Prostate gland (tissue), 2 donors: ENCODE measurements at regions not wholly inside any gene's neighbourhood (a gene's known extent, or its start where the extent isn't known, plus 50 kb on each side); places are given as distances from the start of the nearest gene placed in this dataset.
"Not testable (repeated sequence)": the region's sequence is repeated elsewhere in the genome, so short reads cannot be mapped to it uniquely, and the experiment has no call there.

Experiments used
- DNase-seq: peaks from one replicate; pipeline ENCODE4 v3.0.0-alpha.2; 2019; ENCODE audit warnings: low spot score
- H3K27ac ChIP-seq, 2 donors: fragments of 200-600 bp; sonication (generic); 2 replicates each; pipeline ENCODE4 v1.5.1; 2017 to 2019
- H3K27me3 ChIP-seq: fragments of 200-600 bp; sonication (generic); replicated peaks from 2 replicates; pipeline ENCODE4 v1.5.1; 2019; ENCODE audit not compliant: insufficient read depth
- H3K36me3 ChIP-seq, 2 donors: fragments of 200-600 bp; sonication (generic); 1 replicate in 1 of 2; 2 replicates in 1 of 2; pipeline versions ENCODE4 v1.5.1 to v1.8.1; 2017 to 2019
- H3K4me1 ChIP-seq: fragments of 200-600 bp; sonication (generic); replicated peaks from 2 replicates; pipeline ENCODE4 v1.5.1; 2019
- H3K4me3 ChIP-seq, 2 donors: fragments of 200-600 bp; sonication (generic); 2 replicates each; pipeline ENCODE4 v1.5.1; 2017 to 2019
- H3K9me3 ChIP-seq: fragments of 200-600 bp; sonication (generic); 2 replicates; pipeline ENCODE4 v1.5.1; 2017
- POLR2A ChIP-seq: fragments of 450-650 bp; IDR thresholded peaks from one replicate; pipeline ENCODE4 v1.6.1; 2016; ENCODE audit warnings: antibody characterized with exemption, mild to moderate bottlenecking
- POLR2AphosphoS5 ChIP-seq: sonication (generic); formaldehyde crosslinking; IDR thresholded peaks from one replicate; pipeline ENCODE4 v1.6.1; 2017; ENCODE audit warnings: antibody characterized with exemption
- WGBS: methylation state at CpG from one replicate; pipeline ENCODE4 v1.1.5; 2018; 5-methylcytosine and 5-hydroxymethylcytosine counted together
- intact Hi-C: fragments of 100-400 bp; cut with DNase I; formaldehyde crosslinking; loops from one replicate; pipeline ENCODE4 v1.14.2; 2022
- TF ChIP-seq, protein P1 (sequence below), 4 experiments: fragments of 200-600 bp in 2 of 4; fragments of 450-650 bp in 2 of 4; sonication (generic) in 2 of 4; IDR thresholded peaks; 1 replicate in 3 of 4; 2 replicates in 1 of 4; pipeline ENCODE4 v1.5.1; 2016 to 2019; ENCODE audit warnings: antibody characterized with exemption in 4 of 4, mild to moderate bottlenecking in 2 of 4, moderate library complexity in 2 of 4

DNA sequence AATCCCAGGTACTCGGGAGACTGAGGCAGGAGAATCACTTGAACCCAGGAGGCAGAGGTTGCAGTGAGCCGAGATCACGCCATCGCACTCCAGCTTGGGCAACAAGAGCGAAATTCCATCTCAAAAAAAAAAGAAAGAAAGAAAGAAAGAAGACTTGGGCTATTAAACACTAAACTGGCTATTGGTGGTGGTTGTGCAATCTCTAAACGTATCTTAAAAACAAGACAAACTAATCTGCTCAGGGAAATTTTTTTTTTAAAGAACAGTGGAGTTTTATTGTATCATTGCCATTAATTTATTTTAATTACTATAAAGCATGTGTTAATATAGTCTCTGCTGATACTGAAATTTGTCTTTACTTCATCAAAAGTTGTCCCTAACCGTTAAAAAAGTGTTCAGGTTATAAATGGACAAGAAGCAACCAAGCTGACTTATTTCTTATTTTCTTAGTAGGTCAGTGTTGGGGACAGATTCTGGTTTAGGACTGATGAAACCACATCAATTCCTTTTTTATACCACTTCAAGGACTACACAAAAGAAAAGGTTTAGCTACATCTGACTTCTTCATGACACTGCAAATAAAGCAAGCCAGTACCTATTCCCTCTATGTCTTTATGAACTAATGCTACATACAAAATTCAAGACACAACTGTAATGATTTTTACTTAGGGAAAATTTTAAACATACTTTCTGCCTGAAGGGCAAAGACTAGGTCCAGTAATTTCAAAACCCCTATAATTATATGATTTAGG lies 68.7 kb upstream of the KRAS start:
- TF ChIP-seq POLR2AphosphoS5 (no peak), POLR2A (no peak)
- TF ChIP-seq, protein P1, sequence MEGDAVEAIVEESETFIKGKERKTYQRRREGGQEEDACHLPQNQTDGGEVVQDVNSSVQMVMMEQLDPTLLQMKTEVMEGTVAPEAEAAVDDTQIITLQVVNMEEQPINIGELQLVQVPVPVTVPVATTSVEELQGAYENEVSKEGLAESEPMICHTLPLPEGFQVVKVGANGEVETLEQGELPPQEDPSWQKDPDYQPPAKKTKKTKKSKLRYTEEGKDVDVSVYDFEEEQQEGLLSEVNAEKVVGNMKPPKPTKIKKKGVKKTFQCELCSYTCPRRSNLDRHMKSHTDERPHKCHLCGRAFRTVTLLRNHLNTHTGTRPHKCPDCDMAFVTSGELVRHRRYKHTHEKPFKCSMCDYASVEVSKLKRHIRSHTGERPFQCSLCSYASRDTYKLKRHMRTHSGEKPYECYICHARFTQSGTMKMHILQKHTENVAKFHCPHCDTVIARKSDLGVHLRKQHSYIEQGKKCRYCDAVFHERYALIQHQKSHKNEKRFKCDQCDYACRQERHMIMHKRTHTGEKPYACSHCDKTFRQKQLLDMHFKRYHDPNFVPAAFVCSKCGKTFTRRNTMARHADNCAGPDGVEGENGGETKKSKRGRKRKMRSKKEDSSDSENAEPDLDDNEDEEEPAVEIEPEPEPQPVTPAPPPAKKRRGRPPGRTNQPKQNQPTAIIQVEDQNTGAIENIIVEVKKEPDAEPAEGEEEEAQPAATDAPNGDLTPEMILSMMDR (IDR thresholded peaks at IDR 0.05) = no peak
- H3K9me3 ChIP-seq = no peaks in the 10 kb centered on the region
- DNase-seq = no peak
- H3K27ac ChIP-seq = no peak overlapping the region
- no peaks in the 10 kb centered on the region for H3K27me3 ChIP-seq
- 87% methylated on average over 7 of the region's 7 CpGs for WGBS
- H3K4me3 ChIP-seq = no peak overlapping the region
- intact Hi-C loops = no loop called here
- no peaks in the 10 kb centered on the region for H3K36me3 ChIP-seq
- H3K4me1 ChIP-seq = no peaks in the 10 kb centered on the region

DNA sequence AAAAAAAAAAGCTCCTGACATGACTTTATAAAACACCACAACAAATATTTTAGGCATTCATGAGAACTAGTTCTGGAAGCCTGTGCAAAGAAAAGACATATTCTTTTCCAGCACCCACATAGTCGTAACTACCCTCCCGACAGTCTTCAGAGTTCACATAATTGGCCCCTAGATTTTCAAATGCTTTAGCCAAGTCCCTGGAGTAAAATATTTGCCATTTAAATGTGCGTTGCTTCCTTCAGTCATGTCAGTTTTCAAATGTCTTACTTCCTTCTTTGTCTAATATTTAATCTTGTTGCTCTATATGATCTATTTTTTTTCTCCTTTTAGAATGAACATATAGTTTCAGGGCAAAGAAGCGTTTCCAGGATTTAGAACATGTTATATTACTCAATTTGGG lies 66.8 kb upstream of the KRAS start:
- Histone ChIP-seq H3K36me3 (no peaks in the 10 kb centered on the region), H3K9me3 (no peaks in the 10 kb centered on the region), H3K27ac (no peak overlapping the region), H3K4me1 (no peaks in the 10 kb centered on the region), H3K4me3 (no peak overlapping the region), H3K27me3 (no peaks in the 10 kb centered on the region)
- intact Hi-C loops = no loop called here
- TF ChIP-seq, protein P1 (IDR thresholded peaks at IDR 0.05) = no peak
- TF ChIP-seq POLR2A = no peak
- no peak for TF ChIP-seq POLR2AphosphoS5
- DNase-seq = no peak
- 74% methylated on average over 4 of the region's 4 CpGs for WGBS

DNA sequence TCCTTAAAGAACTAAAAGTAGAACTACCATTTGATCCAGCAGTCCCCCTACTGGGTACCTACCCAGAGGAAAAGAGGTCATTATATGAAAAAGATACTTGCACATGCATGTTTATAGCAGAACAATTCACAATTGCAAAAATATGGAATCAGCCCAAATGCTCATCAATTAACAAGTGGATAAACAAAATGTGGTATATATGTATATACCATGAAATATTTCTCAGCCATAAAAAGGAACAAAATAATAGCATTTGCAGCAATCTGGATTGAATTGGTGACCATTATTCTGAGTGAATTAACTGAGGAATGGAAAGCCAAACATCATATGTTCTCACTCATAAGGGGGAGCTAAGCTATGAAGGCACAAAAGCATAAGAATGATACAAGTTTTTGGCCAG lies 64.7 kb upstream of the KRAS start:
- TF ChIP-seq POLR2A (no peak), POLR2AphosphoS5 (no peak)
- TF ChIP-seq, protein P1 (IDR thresholded peaks at IDR 0.05) = no peak
- no peak for DNase-seq
- H3K36me3 ChIP-seq = no peaks in the 10 kb centered on the region
- no peaks in the 10 kb centered on the region for H3K9me3 ChIP-seq
- intact Hi-C loops = no loop called here
- H3K27me3 ChIP-seq = no peaks in the 10 kb centered on the region
- H3K4me1 ChIP-seq = no peaks in the 10 kb centered on the region
- no peak overlapping the region for H3K4me3 ChIP-seq
- H3K27ac ChIP-seq = no peak overlapping the region

DNA sequence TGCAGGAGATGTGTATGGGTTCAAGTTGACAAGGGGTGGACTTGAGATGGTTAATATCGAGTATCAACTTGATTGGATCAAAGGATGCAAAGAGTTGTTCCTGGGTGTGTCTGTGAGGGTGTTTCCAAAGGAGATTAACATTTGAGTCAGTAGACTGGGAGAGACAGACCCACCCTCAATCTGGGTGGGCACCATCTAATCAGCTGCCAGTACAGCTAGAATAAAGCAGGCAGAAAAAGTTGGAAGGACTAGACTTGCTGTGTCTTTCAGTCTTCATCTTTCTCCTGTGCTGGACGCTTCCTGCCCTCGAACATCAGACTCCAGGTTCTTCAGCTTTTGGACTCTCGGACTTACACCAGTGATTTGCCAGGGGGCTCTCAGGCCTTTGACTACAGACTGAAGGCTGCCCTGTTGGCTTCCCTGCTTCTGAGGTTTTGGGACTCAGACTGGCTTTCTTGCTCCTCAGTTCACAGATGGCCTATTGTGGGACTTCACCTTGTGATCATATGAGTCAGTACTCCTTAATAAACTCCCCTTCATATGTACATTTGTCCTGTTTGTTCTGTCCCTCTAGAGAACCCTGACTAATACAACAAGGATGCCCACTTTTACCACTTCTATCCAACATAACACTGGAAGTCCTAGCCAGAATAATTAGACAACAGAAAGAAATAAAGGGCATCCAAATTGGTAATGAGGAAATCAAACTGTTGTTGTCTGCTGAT lies 62.7 kb upstream of the KRAS start:
- H3K9me3 ChIP-seq, DNase-seq, H3K4me1 ChIP-seq, H3K27ac ChIP-seq, intact Hi-C loops, H3K4me3 ChIP-seq, H3K27me3 ChIP-seq, H3K36me3 ChIP-seq: not testable (repeated sequence)
- WGBS = 95% methylated on average over 4 of the region's 4 CpGs

DNA sequence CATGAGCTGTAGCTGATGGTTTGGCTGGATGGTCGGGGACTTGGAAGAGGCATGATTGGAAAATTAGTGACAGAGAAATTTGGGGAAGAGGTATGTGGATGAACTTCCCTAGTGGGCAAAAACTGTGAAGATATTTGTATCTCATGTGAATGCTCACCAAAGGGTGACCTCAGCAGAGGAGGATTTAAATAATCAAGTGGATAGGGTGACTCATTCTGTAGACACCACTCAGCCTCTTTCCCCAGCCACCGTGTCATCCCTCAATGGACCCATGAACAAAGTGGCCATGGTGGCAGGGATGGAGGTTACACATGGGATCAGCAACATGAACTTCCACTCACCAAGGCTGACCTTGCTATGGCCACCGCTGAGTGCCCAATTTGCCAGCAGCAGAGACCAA lies 60.8 kb upstream of the KRAS start:
- WGBS = 95% methylated on average over 3 of the region's 3 CpGs
- Histone ChIP-seq H3K9me3 (no peaks in the 10 kb centered on the region), H3K27me3 (no peaks in the 10 kb centered on the region), H3K36me3 (no peaks in the 10 kb centered on the region), H3K27ac (no peak overlapping the region), H3K4me1 (no peaks in the 10 kb centered on the region), H3K4me3 (no peak overlapping the region)
- TF ChIP-seq POLR2A (no peak), POLR2AphosphoS5 (no peak)
- TF ChIP-seq, protein P1 (IDR thresholded peaks at IDR 0.05) = no peak
- intact Hi-C loops = no loop called here
- no peak for DNase-seq

DNA sequence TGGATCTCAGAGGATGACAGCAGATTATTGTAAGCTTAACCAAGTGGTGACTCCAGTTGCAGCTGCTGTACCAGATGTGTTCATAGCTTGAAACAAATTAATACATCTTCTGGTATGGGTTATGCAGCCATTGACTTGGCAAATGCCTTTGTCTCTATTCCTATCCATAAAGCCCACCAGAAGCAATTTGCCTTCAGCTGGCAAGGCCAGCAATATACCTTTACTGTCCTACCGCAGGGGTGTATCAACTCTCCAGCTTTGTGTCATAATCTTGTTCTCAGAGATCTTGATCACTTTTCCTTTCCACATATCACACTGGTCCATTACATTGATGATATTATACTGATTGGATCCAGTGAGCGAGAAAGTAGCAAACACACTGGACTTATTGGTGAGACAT lies 59.3 kb upstream of the KRAS start:
- H3K4me3 ChIP-seq, intact Hi-C loops, H3K4me1 ChIP-seq, H3K27ac ChIP-seq, H3K9me3 ChIP-seq, DNase-seq, H3K27me3 ChIP-seq, H3K36me3 ChIP-seq: not testable (repeated sequence)
- 96% methylated on average over 2 of the region's 2 CpGs for WGBS
